GM12874 (cell line): ENCODE measurements at regions not wholly inside any gene's neighbourhood (a gene's known extent, or its start where the extent isn't known, plus 50 kb on each side); places are given as distances from the start of the nearest gene placed in this dataset.

ENCODE experiments used
- TF ChIP-seq, protein P1 (sequence below): IDR thresholded peaks from 2 replicates; pipeline ENCODE4 v1.5.1; 2011; ENCODE audit warnings: low read depth, mild to moderate bottlenecking, control low read depth, low read length, moderate library complexity; ENCODE audit not compliant: insufficient read depth

DNA sequence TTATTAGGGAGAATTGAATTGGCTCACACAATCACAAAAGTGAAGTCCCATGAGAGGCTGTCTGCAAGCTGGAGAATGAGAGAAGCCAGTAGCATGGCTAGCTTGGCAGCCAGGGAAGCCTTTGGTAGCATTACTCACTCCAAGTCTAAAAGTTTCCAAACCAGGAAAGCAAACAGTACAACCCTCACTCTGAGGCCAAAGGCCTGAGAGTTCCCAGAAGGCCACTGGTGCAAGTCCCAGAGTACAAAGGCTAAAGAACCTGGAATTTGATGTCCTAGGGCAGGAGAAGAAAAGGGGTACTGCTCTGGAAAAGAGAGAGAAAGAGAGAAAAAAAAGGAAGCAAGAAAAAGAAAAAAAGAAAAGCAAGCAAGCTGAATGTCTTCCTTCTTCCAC, 318.2 kb downstream of the RND3 start:
- TF ChIP-seq, protein P1, sequence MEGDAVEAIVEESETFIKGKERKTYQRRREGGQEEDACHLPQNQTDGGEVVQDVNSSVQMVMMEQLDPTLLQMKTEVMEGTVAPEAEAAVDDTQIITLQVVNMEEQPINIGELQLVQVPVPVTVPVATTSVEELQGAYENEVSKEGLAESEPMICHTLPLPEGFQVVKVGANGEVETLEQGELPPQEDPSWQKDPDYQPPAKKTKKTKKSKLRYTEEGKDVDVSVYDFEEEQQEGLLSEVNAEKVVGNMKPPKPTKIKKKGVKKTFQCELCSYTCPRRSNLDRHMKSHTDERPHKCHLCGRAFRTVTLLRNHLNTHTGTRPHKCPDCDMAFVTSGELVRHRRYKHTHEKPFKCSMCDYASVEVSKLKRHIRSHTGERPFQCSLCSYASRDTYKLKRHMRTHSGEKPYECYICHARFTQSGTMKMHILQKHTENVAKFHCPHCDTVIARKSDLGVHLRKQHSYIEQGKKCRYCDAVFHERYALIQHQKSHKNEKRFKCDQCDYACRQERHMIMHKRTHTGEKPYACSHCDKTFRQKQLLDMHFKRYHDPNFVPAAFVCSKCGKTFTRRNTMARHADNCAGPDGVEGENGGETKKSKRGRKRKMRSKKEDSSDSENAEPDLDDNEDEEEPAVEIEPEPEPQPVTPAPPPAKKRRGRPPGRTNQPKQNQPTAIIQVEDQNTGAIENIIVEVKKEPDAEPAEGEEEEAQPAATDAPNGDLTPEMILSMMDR: no peak

DNA sequence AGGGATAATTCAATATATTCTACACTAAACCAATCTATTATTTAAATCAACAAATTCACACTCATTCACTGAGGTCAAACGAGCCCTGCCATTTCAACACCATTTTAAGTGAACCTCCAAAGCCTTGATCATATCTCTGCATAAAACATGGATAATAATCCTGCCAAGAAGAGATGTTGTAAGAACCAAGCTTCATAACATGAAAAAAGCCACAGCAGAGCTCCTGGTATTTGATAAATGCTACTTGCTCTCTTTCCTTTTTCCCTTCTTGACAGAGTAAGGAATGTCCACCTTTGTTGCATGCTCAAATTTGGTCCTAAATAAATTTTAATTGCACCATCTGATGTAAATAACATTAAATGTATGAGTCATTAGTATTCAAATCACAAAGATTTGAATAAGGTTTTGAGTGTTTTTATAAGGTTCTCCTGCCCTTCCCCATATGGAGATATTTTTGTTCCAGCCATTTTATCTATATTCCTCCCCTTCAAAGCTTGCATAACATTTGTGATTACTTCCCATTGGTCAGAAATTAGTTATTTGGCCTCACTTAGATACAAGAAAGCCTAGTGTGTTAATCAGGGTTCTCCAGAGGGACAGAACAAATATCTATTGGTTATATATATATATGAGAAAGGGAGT, 318.8 kb downstream of the RND3 start:
- TF ChIP-seq, protein P1: no peak

DNA sequence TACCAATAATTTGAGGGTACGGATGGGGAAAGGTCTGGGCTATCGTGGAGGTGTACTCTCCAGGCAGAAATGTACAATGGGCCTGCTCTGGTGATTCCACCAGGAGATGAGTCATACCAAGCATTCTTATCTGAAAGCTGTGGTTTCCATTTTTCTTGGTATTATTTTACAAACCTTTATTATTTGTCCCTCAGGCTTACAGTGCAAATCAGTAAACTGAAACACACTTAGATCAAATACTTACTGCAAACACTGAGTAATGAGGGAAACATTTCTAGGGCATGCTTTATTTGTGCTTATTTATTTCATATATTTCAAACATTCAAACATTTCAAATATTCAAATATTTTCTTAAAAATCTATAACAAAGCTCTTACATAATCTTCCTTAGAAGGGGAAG, 319.8 kb downstream of the RND3 start:
- TF ChIP-seq, protein P1: no peak

DNA sequence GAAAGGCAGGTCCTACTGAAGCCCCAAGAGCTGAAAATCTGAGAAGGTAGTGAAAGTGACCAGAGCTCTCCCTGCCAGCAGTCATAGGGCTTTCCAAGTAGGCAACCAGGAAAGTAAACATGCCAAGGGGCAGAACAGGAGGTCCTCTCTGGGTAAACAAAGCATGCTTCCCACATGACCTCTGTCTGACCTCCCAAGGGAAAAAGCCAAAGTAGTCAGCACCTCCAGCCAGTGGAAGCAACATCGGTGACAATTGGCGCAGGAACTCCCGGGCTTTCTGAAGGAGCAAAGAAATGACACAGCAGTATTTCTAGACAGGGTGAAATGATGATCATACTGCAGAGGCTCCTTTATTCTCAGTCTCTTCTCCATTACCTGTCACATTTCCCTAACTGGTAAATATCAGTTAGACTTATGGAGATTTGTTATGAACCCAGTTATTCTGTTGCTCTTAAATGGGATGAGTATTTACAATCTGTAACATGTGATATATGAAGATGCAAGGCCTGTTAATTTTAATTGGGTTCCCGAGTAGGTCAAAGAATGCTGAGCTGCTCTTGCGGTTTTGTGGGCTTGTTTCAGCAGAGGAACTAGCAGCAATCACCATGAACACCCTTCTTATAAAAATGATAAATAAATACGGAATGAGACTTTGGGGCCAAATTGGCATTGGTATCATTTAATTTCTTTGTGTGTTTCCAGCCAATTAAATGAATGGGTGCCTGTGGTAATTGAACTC, 321.0 kb downstream of the RND3 start:
- TF ChIP-seq, protein P1: no peak

DNA sequence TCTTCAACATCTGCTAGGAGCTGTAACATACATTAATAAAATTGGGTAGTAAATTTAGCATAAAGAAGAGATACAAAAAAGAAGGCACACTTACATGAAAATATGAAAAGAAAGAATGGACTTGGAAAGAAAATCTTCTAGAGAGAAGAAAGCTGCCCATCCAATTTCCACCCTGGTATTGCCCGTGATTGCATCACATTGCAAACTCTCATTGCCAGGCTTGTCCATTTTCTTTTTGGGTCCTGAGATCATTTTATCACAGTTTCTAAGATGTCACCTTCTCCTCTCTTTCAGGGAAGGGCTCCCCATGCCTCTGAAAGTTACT, 321.5 kb downstream of the RND3 start:
- TF ChIP-seq, protein P1: no peak

DNA sequence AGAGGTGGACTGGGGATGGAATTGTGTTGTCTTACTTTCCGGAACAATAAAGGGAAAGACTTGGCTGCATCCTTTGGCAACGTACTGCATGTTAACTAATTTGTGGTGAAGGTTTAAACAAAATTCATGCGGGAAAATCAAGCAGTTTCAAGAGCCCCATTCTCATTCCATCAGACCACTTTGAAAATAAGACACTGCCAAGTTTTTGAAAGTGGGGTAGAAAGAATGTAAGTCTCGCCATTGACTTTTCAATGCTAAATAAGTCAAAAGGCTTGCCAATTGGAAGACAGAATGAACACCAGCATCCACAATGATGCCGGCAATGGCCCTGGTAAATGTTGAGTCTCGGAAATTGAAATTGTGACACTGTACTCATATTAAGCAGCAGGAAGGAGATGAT, 322.0 kb downstream of the RND3 start:
- TF ChIP-seq, protein P1: no peak

DNA sequence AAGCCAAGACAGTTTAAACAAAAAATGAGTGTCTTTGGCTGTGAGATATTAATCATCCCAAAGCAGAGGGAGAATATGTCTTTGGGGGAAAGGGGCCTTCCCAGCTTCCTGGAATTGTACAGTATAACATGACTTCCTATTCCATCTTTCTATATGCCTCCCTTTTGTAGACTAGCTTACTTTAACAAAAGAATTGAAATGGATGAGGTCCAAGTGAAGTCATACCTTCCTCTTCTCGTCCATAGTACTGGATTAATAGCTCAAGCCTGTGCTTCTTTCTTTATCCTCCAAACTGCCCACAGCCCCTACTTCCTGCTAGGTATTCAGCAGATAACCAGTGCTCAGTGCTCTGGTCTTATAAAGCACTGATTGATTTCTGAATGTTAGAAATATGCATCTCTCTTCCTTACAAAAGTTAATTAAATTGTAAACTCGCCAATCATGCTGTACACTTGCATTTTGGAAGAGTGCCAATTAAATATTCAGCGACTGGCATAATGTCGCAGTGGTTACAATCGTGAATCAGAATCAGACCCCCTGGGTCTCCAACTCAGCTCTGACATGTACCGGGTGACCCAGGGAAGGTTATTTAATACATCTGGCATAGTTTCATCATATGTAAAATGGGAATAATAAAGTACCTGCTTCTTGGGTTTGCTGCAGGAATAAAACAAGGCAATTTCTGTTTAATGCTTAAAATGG, 325.1 kb downstream of the RND3 start:
- TF ChIP-seq, protein P1: no peak
